OCI-LY7 (cell line): ENCODE measurements at regions not wholly inside any gene's neighbourhood (a gene's known extent, or its start where the extent isn't known, plus 50 kb on each side); places are given as distances from the start of the nearest gene placed in this dataset.
"Not testable (repeated sequence)": the region's sequence is repeated elsewhere in the genome, so short reads cannot be mapped to it uniquely, and the experiment has no call there.

Experiments used
- BruUV-seq: library from RNA; stranded (reverse); fragments of 400-500 nt; replicated peaks from 2 replicates; lab custom pipeline; 2021; lab: Mats Ljungman, UMichigan
- CTCF ChIA-PET: fragments of 300-600 bp; sonication (Branson Sonifier 250); formaldehyde crosslinking; loops from one replicate; lab custom pipeline; 2022; ENCODE audit warnings: antibody characterized with exemption; ENCODE audit not compliant: unreplicated experiment; lab: Charles Lee
- POLR2A ChIA-PET: fragments of 300-600 bp; sonication (Branson Sonifier 250); formaldehyde crosslinking; loops from one replicate; lab custom pipeline; 2022; ENCODE audit warnings: antibody characterized with exemption; lab: Charles Lee
- DNase-seq: peaks from one replicate; pipeline ENCODE4 v3.0.0-alpha.2; 2015; ENCODE audit warnings: low spot score
- H2AFZ ChIP-seq: fragments of 200-600 bp; sonication (generic), shearing (Covaris generic); 2 replicates; pipeline ENCODE4 v1.6.1; 2014; ENCODE audit warnings: mild to moderate bottlenecking, antibody characterized with exemption, low read length, moderate library complexity
- H3K27ac ChIP-seq: fragments of 200-600 bp; sonication (generic); 2 replicates; pipeline ENCODE4 v1.5.1; 2014; ENCODE audit warnings: mixed run types, low read depth, mild to moderate bottlenecking, moderate library complexity, low read length, inconsistent platforms; ENCODE audit not compliant: poor library complexity, severe bottlenecking
- H3K36me3 ChIP-seq: fragments of 200-600 bp; sonication (generic); 2 replicates; pipeline ENCODE4 v1.6.1; 2014; ENCODE audit warnings: mild to moderate bottlenecking, antibody characterized with exemption, low read length, moderate library complexity, mixed read lengths; ENCODE audit not compliant: insufficient read depth
- H3K4me1 ChIP-seq: fragments of 200-600 bp; sonication (generic); 2 replicates; pipeline ENCODE4 v1.5.1; 2014; ENCODE audit warnings: mild to moderate bottlenecking, low read length; ENCODE audit not compliant: insufficient read depth, poor library complexity, severe bottlenecking
- H3K4me2 ChIP-seq: fragments of 200-600 bp; sonication (generic); 2 replicates; pipeline ENCODE4 v1.6.1; 2014; ENCODE audit warnings: mild to moderate bottlenecking, low read length
- H3K4me3 ChIP-seq: fragments of 200-600 bp; sonication (generic); 2 replicates; pipeline ENCODE4 v1.5.1; 2014; ENCODE audit warnings: mild to moderate bottlenecking, low read depth, low read length; ENCODE audit not compliant: poor library complexity, severe bottlenecking
- H3K79me2 ChIP-seq: fragments of 200-600 bp; sonication (generic); 2 replicates; pipeline ENCODE4 v1.6.1; 2016; ENCODE audit warnings: low read depth, mild to moderate bottlenecking, low read length, moderate library complexity, mixed read lengths; ENCODE audit not compliant: insufficient read depth
- H3K9me2 ChIP-seq: fragments of 200-600 bp; sonication (generic); 2 replicates; pipeline ENCODE4 v1.6.1; 2016; ENCODE audit warnings: mild to moderate bottlenecking, low read length, mixed read lengths; ENCODE audit not compliant: insufficient read depth
- H3K9me3 ChIP-seq: fragments of 200-600 bp; sonication (generic); 2 replicates; pipeline ENCODE4 v1.6.1; 2014; ENCODE audit warnings: mild to moderate bottlenecking, mixed run types, low read length, mixed read lengths
- H4K20me1 ChIP-seq: fragments of 200-600 bp; sonication (generic); 2 replicates; pipeline ENCODE4 v1.6.1; 2014; ENCODE audit warnings: mild to moderate bottlenecking, antibody characterized with exemption, low read length, moderate library complexity, mixed read lengths; ENCODE audit not compliant: insufficient read depth
- CTCF ChIP-seq: fragments of 200-600 bp; sonication (generic); conservative IDR thresholded peaks from 2 replicates; pipeline ENCODE4 v1.5.1; 2014; ENCODE audit warnings: mild to moderate bottlenecking, antibody characterized with exemption, low read length, moderate library complexity, mixed read lengths
- EZH2phosphoT487 ChIP-seq: fragments of 200-600 bp; sonication (generic); IDR thresholded peaks from 2 replicates; pipeline ENCODE4 v1.6.1; 2018; ENCODE audit warnings: low read depth, borderline replicate concordance, mild to moderate bottlenecking, mixed run types, antibody characterized with exemption, low read length, moderate library complexity, mixed read lengths
- intact Hi-C: fragments of 100-400 bp; cut with micrococcal nuclease; formaldehyde crosslinking; loops from one replicate; pipeline ENCODE4 v1.10.0; 2022; ENCODE audit not compliant: unreplicated experiment

GRCh38 chr14:27623782-27624181 is 1025.9 kb upstream of the NOVA1 start:
- TF ChIP-seq EZH2phosphoT487 (no peak), CTCF (no peak)
- Histone ChIP-seq H3K4me2 (no peak overlapping the region), H3K9me3 (peaks cover 28% of the 10 kb centered on the region; the same call in 1 of the 2 replicates), H3K79me2 (no peaks in the 10 kb centered on the region), H2AFZ (no peak overlapping the region), H3K4me1 (no peaks in the 10 kb centered on the region), H3K4me3 (no peak overlapping the region), H3K36me3 (no peaks in the 10 kb centered on the region), H3K9me2 (no peaks in the 10 kb centered on the region), H4K20me1 (no peaks in the 10 kb centered on the region), H3K27ac (no peak overlapping the region)
- no peak for DNase-seq
- ChIA-PET CTCF (no interaction called here), POLR2A (no interaction called here)
- no TSS peak for BruUV-seq
- intact Hi-C loops: no loop called here

DNA sequence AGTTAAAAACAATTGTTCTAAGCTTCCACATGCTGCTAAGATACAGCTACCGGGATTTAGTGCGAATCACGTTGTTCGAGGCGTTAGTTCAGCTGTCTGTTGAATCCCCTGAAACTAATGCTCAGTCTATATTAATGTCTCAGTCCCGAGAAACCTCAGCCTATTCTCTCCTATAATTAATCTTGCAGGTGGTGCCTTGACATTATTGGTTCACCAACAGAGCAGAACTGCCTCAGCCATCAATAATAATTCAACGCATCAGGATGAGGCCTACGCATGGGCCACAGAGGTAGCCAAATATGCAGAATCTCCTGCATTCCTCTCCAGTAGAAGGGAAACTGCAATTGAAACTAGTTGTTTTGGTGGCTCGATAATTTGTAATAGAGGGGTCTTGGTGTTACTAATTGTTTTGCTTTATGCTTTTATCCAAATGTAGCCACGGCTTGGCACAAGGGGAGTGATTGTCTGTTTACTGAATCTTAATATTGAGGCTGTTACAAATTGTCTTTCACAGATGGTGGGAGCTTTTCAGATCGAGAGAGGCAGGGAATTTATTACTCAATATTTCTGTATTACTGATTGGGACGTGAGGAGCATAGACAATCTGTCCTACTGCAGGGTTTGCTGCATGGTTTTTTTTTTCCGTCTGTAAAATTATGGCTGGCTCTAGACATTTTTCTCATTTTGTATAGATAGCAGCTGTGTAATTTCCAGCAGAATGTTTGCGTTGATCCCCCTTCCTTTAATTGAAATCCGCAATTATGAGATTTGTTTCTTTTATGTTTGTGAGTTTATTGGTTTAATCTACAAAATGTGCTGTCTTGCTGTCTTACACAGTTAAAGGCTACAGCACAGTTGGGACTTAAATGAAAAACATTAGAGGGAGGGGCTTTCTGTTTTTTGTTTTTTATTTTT is 1036.5 kb upstream of the NOVA1 start:
- POLR2A ChIA-PET: no interaction called here
- H3K27ac ChIP-seq: no peak overlapping the region
- CTCF ChIA-PET: no interaction called here
- no TSS peak for BruUV-seq
- TF ChIP-seq CTCF: no peak
- no peaks in the 10 kb centered on the region for H3K4me1 ChIP-seq
- no peak overlapping the region for H2AFZ ChIP-seq
- 0 out of 2 replicates have a peak, but pooled peaks cover 12% of the 10 kb centered on the region for H3K9me3 ChIP-seq
- DNase-seq: no peak
- H4K20me1 ChIP-seq: no peaks in the 10 kb centered on the region
- no peaks in the 10 kb centered on the region for H3K9me2 ChIP-seq
- H3K36me3 ChIP-seq: no peaks in the 10 kb centered on the region
- no peak overlapping the region for H3K4me3 ChIP-seq
- H3K79me2 ChIP-seq: no peaks in the 10 kb centered on the region
- intact Hi-C loops: no loop called here
- no peak overlapping the region for H3K4me2 ChIP-seq

DNA sequence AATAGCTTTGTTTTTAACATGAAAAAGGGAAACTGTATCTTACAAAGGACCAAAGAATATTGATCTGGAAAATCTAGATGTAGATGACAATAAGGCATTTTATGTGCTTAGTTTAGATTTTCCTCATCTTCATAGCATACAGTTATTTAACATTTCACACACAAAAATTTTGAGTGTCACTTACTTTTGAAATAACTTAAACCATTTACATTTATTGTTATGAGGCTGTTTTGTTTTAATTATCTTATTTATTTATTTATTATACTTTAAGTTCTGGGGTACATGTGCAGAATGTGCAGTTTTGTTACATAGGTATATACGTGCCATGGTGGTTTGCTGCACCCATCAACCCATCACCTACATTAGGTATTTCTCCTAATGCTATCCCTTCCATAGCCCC is 1042.9 kb upstream of the NOVA1 start:
- H3K79me2 ChIP-seq, H3K36me3 ChIP-seq, POLR2A ChIA-PET, intact Hi-C loops, H3K27ac ChIP-seq, H3K4me2 ChIP-seq, H3K4me1 ChIP-seq, H4K20me1 ChIP-seq, CTCF ChIA-PET, H2AFZ ChIP-seq, BruUV-seq, H3K4me3 ChIP-seq, DNase-seq, H3K9me2 ChIP-seq: not testable (repeated sequence)
- peaks cover 24% of the 10 kb centered on the region; the same call in 1 of the 2 replicates for H3K9me3 ChIP-seq
